ENCODE measurements at regions not wholly inside any gene's neighbourhood (a gene's known extent, or its start where the extent isn't known, plus 50 kb on each side); places are given as distances from the start of the nearest gene placed in this dataset.

GRCh38 chr10:131690805-131691239 lies 210.0 kb upstream of the PPP2R2D start:
- Histone ChIP-seq H3K4me2 (ENCODE audit: low read length) (no peak overlapping the region), H3K4me1 (ENCODE audit: control insufficient read depth, low read depth, low read length) (no peaks in the 10 kb centered on the region), H2AK5ac (ENCODE audit: low read length) (no peak overlapping the region), H3K18ac (ENCODE audit: low read length) (no peak overlapping the region), H2BK15ac (replicated peaks; ENCODE audit: low read depth) (no peak overlapping the region), H4K8ac (ENCODE audit: low read depth, low read length) (no peak overlapping the region), H3K27ac (ENCODE audit: low read depth, low read length) (no peak overlapping the region), H4K5ac (ENCODE audit: low read length) (no peak overlapping the region), H3K79me2 (ENCODE audit: control insufficient read depth, insufficient read depth, low read length) (no peaks in the 10 kb centered on the region), H3K79me1 (ENCODE audit: low read length) (no peaks in the 10 kb centered on the region), H3K4ac (ENCODE audit: low read depth, low read length) (no peak overlapping the region), H3K56ac (ENCODE audit: low read length) (no peak overlapping the region), H3K9ac (ENCODE audit: low read length) (no peak overlapping the region), H2BK120ac (ENCODE audit: low read depth, low read length) (no peak overlapping the region), H3K36me3 (ENCODE audit: control insufficient read depth, insufficient read depth, low read length) (no peaks in the 10 kb centered on the region), H3K4me3 (ENCODE audit: low read length) (no peak overlapping the region), H3K23ac (ENCODE audit: low read length) (no peak overlapping the region), H2BK5ac (ENCODE audit: low read length) (no peak overlapping the region), H3K27me3 (ENCODE audit: insufficient read depth, low read length, poor library complexity) (no peaks in the 10 kb centered on the region)
- no peak for DNase-seq
- no CpG with 5 or more reads among the region's 14 CpGs for WGBS (ENCODE audit: extremely low coverage, insufficient coverage, low lambda C conversion rate)

GRCh38 chr10:131691481-131692090 lies 209.2 kb upstream of the PPP2R2D start:
- WGBS (ENCODE audit: extremely low coverage, insufficient coverage, low lambda C conversion rate) = no CpG with 5 or more reads among the region's 16 CpGs
- no peak overlapping the region for H4K5ac ChIP-seq (ENCODE audit: low read length)
- H4K8ac ChIP-seq (ENCODE audit: low read depth, low read length) = no peak overlapping the region
- H3K4me1 ChIP-seq (ENCODE audit: control insufficient read depth, low read depth, low read length) = no peaks in the 10 kb centered on the region
- no peak overlapping the region for H3K4me2 ChIP-seq (ENCODE audit: low read length)
- H3K23ac ChIP-seq (ENCODE audit: low read length) = no peak overlapping the region
- no peak overlapping the region for H2BK15ac ChIP-seq (replicated peaks; ENCODE audit: low read depth)
- H3K9ac ChIP-seq (ENCODE audit: low read length) = no peak overlapping the region
- H2BK5ac ChIP-seq (ENCODE audit: low read length) = no peak overlapping the region
- H3K27me3 ChIP-seq (ENCODE audit: insufficient read depth, low read length, poor library complexity) = no peaks in the 10 kb centered on the region
- no peak for DNase-seq
- H3K79me2 ChIP-seq (ENCODE audit: control insufficient read depth, insufficient read depth, low read length) = no peaks in the 10 kb centered on the region
- no peak overlapping the region for H3K4ac ChIP-seq (ENCODE audit: low read depth, low read length)
- H3K79me1 ChIP-seq (ENCODE audit: low read length) = no peaks in the 10 kb centered on the region
- no peak overlapping the region for H3K4me3 ChIP-seq (ENCODE audit: low read length)
- no peaks in the 10 kb centered on the region for H3K36me3 ChIP-seq (ENCODE audit: control insufficient read depth, insufficient read depth, low read length)
- H2AK5ac ChIP-seq (ENCODE audit: low read length) = no peak overlapping the region
- no peak overlapping the region for H3K27ac ChIP-seq (ENCODE audit: low read depth, low read length)
- H2BK120ac ChIP-seq (ENCODE audit: low read depth, low read length) = no peak overlapping the region
- H3K18ac ChIP-seq (ENCODE audit: low read length) = no peak overlapping the region
- H3K56ac ChIP-seq (ENCODE audit: low read length) = no peak overlapping the region

- Histone ChIP-seq H3K23ac (ENCODE audit: low read length) (no peak overlapping the region), H3K18ac (ENCODE audit: low read length) (no peak overlapping the region), H4K5ac (ENCODE audit: low read length) (no peak overlapping the region), H3K4me2 (ENCODE audit: low read length) (no peak overlapping the region), H3K27ac (ENCODE audit: low read depth, low read length) (no peak overlapping the region), H3K4me1 (ENCODE audit: control insufficient read depth, low read depth, low read length) (no peaks in the 10 kb centered on the region), H3K4ac (ENCODE audit: low read depth, low read length) (no peak overlapping the region), H3K4me3 (ENCODE audit: low read length) (no peak overlapping the region), H4K8ac (ENCODE audit: low read depth, low read length) (no peak overlapping the region), H2BK120ac (ENCODE audit: low read depth, low read length) (no peak overlapping the region), H2BK5ac (ENCODE audit: low read length) (no peak overlapping the region), H2BK15ac (replicated peaks; ENCODE audit: low read depth) (no peak overlapping the region), H3K27me3 (ENCODE audit: insufficient read depth, low read length, poor library complexity) (no peaks in the 10 kb centered on the region), H2AK5ac (ENCODE audit: low read length) (no peak overlapping the region), H3K9ac (ENCODE audit: low read length) (no peak overlapping the region), H3K79me2 (ENCODE audit: control insufficient read depth, insufficient read depth, low read length) (no peaks in the 10 kb centered on the region), H3K36me3 (ENCODE audit: control insufficient read depth, insufficient read depth, low read length) (no peaks in the 10 kb centered on the region), H3K79me1 (ENCODE audit: low read length) (no peaks in the 10 kb centered on the region), H3K56ac (ENCODE audit: low read length) (no peak overlapping the region)
- no CpG with 5 or more reads among the region's 12 CpGs for WGBS (ENCODE audit: extremely low coverage, insufficient coverage, low lambda C conversion rate)
- no peak for DNase-seq
Measured at GRCh38 chr10:131692176-131692575, 208.6 kb upstream of the PPP2R2D start.

- Histone ChIP-seq H3K4ac (ENCODE audit: low read depth, low read length) (no peak overlapping the region), H3K4me1 (ENCODE audit: control insufficient read depth, low read depth, low read length) (no peaks in the 10 kb centered on the region), H3K79me1 (ENCODE audit: low read length) (no peaks in the 10 kb centered on the region), H2AK5ac (ENCODE audit: low read length) (no peak overlapping the region), H3K27me3 (ENCODE audit: insufficient read depth, low read length, poor library complexity) (no peaks in the 10 kb centered on the region), H3K36me3 (ENCODE audit: control insufficient read depth, insufficient read depth, low read length) (no peaks in the 10 kb centered on the region), H3K9ac (ENCODE audit: low read length) (no peak overlapping the region), H2BK15ac (replicated peaks; ENCODE audit: low read depth) (no peak overlapping the region), H2BK120ac (ENCODE audit: low read depth, low read length) (no peak overlapping the region), H3K4me3 (ENCODE audit: low read length) (no peak overlapping the region), H4K5ac (ENCODE audit: low read length) (no peak overlapping the region), H3K56ac (ENCODE audit: low read length) (no peak overlapping the region), H3K79me2 (ENCODE audit: control insufficient read depth, insufficient read depth, low read length) (no peaks in the 10 kb centered on the region), H2BK5ac (ENCODE audit: low read length) (no peak overlapping the region), H3K18ac (ENCODE audit: low read length) (no peak overlapping the region), H3K27ac (ENCODE audit: low read depth, low read length) (no peak overlapping the region), H4K8ac (ENCODE audit: low read depth, low read length) (no peak overlapping the region), H3K4me2 (ENCODE audit: low read length) (no peak overlapping the region), H3K23ac (ENCODE audit: low read length) (no peak overlapping the region)
- DNase-seq = no peak
- no CpG with 5 or more reads among the region's 11 CpGs for WGBS (ENCODE audit: extremely low coverage, insufficient coverage, low lambda C conversion rate)
Measured at GRCh38 chr10:131692686-131693334, 208.0 kb upstream of the PPP2R2D start.

GRCh38 chr10:131693766-131694165 lies 207.0 kb upstream of the PPP2R2D start:
- H4K8ac ChIP-seq (ENCODE audit: low read depth, low read length) = no peak overlapping the region
- no peak overlapping the region for H2BK120ac ChIP-seq (ENCODE audit: low read depth, low read length)
- H3K4me3 ChIP-seq (ENCODE audit: low read length) = no peak overlapping the region
- no peak for DNase-seq
- no peaks in the 10 kb centered on the region for H3K36me3 ChIP-seq (ENCODE audit: control insufficient read depth, insufficient read depth, low read length)
- H3K4me1 ChIP-seq (ENCODE audit: control insufficient read depth, low read depth, low read length) = no peaks in the 10 kb centered on the region
- no peak overlapping the region for H2AK5ac ChIP-seq (ENCODE audit: low read length)
- H3K56ac ChIP-seq (ENCODE audit: low read length) = no peak overlapping the region
- H3K23ac ChIP-seq (ENCODE audit: low read length) = no peak overlapping the region
- H3K9ac ChIP-seq (ENCODE audit: low read length) = no peak overlapping the region
- WGBS (ENCODE audit: extremely low coverage, insufficient coverage, low lambda C conversion rate) = no CpG with 5 or more reads among the region's 8 CpGs
- no peaks in the 10 kb centered on the region for H3K27me3 ChIP-seq (ENCODE audit: insufficient read depth, low read length, poor library complexity)
- H3K18ac ChIP-seq (ENCODE audit: low read length) = no peak overlapping the region
- no peak overlapping the region for H3K4me2 ChIP-seq (ENCODE audit: low read length)
- H4K5ac ChIP-seq (ENCODE audit: low read length) = no peak overlapping the region
- no peak overlapping the region for H2BK5ac ChIP-seq (ENCODE audit: low read length)
- no peak overlapping the region for H3K27ac ChIP-seq (ENCODE audit: low read depth, low read length)
- H3K79me1 ChIP-seq (ENCODE audit: low read length) = no peaks in the 10 kb centered on the region
- no peak overlapping the region for H3K4ac ChIP-seq (ENCODE audit: low read depth, low read length)
- no peak overlapping the region for H2BK15ac ChIP-seq (replicated peaks; ENCODE audit: low read depth)
- no peaks in the 10 kb centered on the region for H3K79me2 ChIP-seq (ENCODE audit: control insufficient read depth, insufficient read depth, low read length)
